ENCODE measurements at regions not wholly inside any gene's neighbourhood (a gene's known extent, or its start where the extent isn't known, plus 50 kb on each side); places are given as distances from the start of the nearest gene placed in this dataset.

GRCh38 chr5:103919506-103919905 is 356.9 kb upstream of the NUDT12 start:
- no peak for DNase-seq
- BruUV-seq (replicated peaks), result no TSS peak
- Mint-ChIP-seq H3K36me3 (ENCODE audit: insufficient read depth, unreplicated experiment) (no peaks in the 10 kb centered on the region), H3K4me1 (ENCODE audit: low read depth, unreplicated experiment) (peaks cover 11% of the 10 kb centered on the region), H3K4me3 (ENCODE audit: low read depth, unreplicated experiment) (no peak overlapping the region), H3K27me3 (ENCODE audit: unreplicated experiment) (no peaks in the 10 kb centered on the region), H3K27ac (ENCODE audit: unreplicated experiment) (no peak overlapping the region), H3K9me3 (ENCODE audit: low read depth, unreplicated experiment) (no peaks in the 10 kb centered on the region)
- CTCF ChIA-PET, result interaction anchor here (0.6 to 1.1 kb wide), 3 partner anchors 12 to 109 kb away, joined by 3 to 4 read pairs (median 3); no protein-coding TSS in a partner anchor
- no peak for TF ChIP-seq CTCF (IDR thresholded peaks at IDR 0.05; ENCODE audit: unreplicated experiment)
- intact Hi-C loops (cut with micrococcal nuclease; ENCODE audit: unreplicated experiment), result loop anchor here (10.0 kb wide), 1 partner anchor 335 kb away; no protein-coding TSS in a partner anchor

GRCh38 chr5:103918668-103919367 is 356.2 kb upstream of the NUDT12 start:
- no peaks in the 10 kb centered on the region for H3K9me3 Mint-ChIP-seq (ENCODE audit: low read depth, unreplicated experiment)
- no TSS peak for BruUV-seq (replicated peaks)
- intact Hi-C loops (cut with micrococcal nuclease; ENCODE audit: unreplicated experiment), result loop anchor here (10.0 kb wide), 1 partner anchor 334 kb away; no protein-coding TSS in a partner anchor
- no peak for DNase-seq
- H3K36me3 Mint-ChIP-seq (ENCODE audit: insufficient read depth, unreplicated experiment), result no peaks in the 10 kb centered on the region
- H3K4me3 Mint-ChIP-seq (ENCODE audit: low read depth, unreplicated experiment), result no peak overlapping the region
- no peaks in the 10 kb centered on the region for H3K27me3 Mint-ChIP-seq (ENCODE audit: unreplicated experiment)
- no peak overlapping the region for H3K27ac Mint-ChIP-seq (ENCODE audit: unreplicated experiment)
- no peak for TF ChIP-seq CTCF (IDR thresholded peaks at IDR 0.05; ENCODE audit: unreplicated experiment)
- CTCF ChIA-PET, result interaction anchor here (0.6 to 1.1 kb wide), 2 partner anchors 12 to 657 kb away, joined by 4 read pairs; no protein-coding TSS in a partner anchor
- H3K4me1 Mint-ChIP-seq (ENCODE audit: low read depth, unreplicated experiment), result peaks cover 11% of the 10 kb centered on the region

- Mint-ChIP-seq H3K27me3 (ENCODE audit: unreplicated experiment) (no peaks in the 10 kb centered on the region), H3K36me3 (ENCODE audit: insufficient read depth, unreplicated experiment) (no peaks in the 10 kb centered on the region), H3K4me1 (ENCODE audit: low read depth, unreplicated experiment) (peaks cover 11% of the 10 kb centered on the region), H3K9me3 (ENCODE audit: low read depth, unreplicated experiment) (no peaks in the 10 kb centered on the region), H3K4me3 (ENCODE audit: low read depth, unreplicated experiment) (no peak overlapping the region), H3K27ac (ENCODE audit: unreplicated experiment) (no peak overlapping the region)
- no peak for TF ChIP-seq CTCF (IDR thresholded peaks at IDR 0.05; ENCODE audit: unreplicated experiment)
- DNase-seq, result no peak
- intact Hi-C loops (cut with micrococcal nuclease; ENCODE audit: unreplicated experiment), result loop anchor here (10.0 kb wide), 1 partner anchor 330 kb away; no protein-coding TSS in a partner anchor
- BruUV-seq (replicated peaks), result no TSS peak
- CTCF ChIA-PET, result no interaction called here
Measured at GRCh38 chr5:103915081-103915480, 352.5 kb upstream of the NUDT12 start.

- H3K4me1 Mint-ChIP-seq (ENCODE audit: low read depth, unreplicated experiment), result no peaks in the 10 kb centered on the region
- CTCF ChIA-PET, result no interaction called here
- H3K4me3 Mint-ChIP-seq (ENCODE audit: low read depth, unreplicated experiment), result no peak overlapping the region
- H3K27me3 Mint-ChIP-seq (ENCODE audit: unreplicated experiment), result no peaks in the 10 kb centered on the region
- intact Hi-C loops (cut with micrococcal nuclease; ENCODE audit: unreplicated experiment), result loop anchor here (10.0 kb wide), 1 partner anchor 326 kb away; no protein-coding TSS in a partner anchor
- no peak overlapping the region for H3K27ac Mint-ChIP-seq (ENCODE audit: unreplicated experiment)
- no peaks in the 10 kb centered on the region for H3K36me3 Mint-ChIP-seq (ENCODE audit: insufficient read depth, unreplicated experiment)
- BruUV-seq (replicated peaks), result no TSS peak
- H3K9me3 Mint-ChIP-seq (ENCODE audit: low read depth, unreplicated experiment), result no peaks in the 10 kb centered on the region
- no peak for TF ChIP-seq CTCF (IDR thresholded peaks at IDR 0.05; ENCODE audit: unreplicated experiment)
- no peak for DNase-seq
Measured at GRCh38 chr5:103910786-103911185, 348.2 kb upstream of the NUDT12 start.

All from Calu3 (cell line).